ENCODE measurements at regions not wholly inside any gene's neighbourhood (a gene's known extent, or its start where the extent isn't known, plus 50 kb on each side); places are given as distances from the start of the nearest gene placed in this dataset.
"Not testable (repeated sequence)": the region's sequence is repeated elsewhere in the genome, so short reads cannot be mapped to it uniquely, and the experiment has no call there.

- DNase-seq (ENCODE audit: low read depth), result no peak
These were observed 102.3 kb upstream of the TRPC7 start for GRCh38 chr5:136467632-136468031.

GRCh38 chr5:136466041-136466415 lies 100.7 kb upstream of the TRPC7 start:
- DNase-seq (ENCODE audit: low read depth), result no peak

- DNase-seq (ENCODE audit: low read depth), result no peak
These were observed 93.1 kb upstream of the TRPC7 start for GRCh38 chr5:136458481-136458880.

GRCh38 chr5:136457390-136458013 lies 92.2 kb upstream of the TRPC7 start:
- DNase-seq (ENCODE audit: low read depth), result no peak

GRCh38 chr5:136455409-136455808 lies 90.1 kb upstream of the TRPC7 start:
- DNase-seq (ENCODE audit: low read depth), result no peak

GRCh38 chr5:136453986-136454758 lies 88.8 kb upstream of the TRPC7 start:
- DNase-seq (ENCODE audit: low read depth), result no peak

GRCh38 chr5:136453199-136453598 lies 87.9 kb upstream of the TRPC7 start:
- no peak for DNase-seq (ENCODE audit: low read depth)

- not testable (repeated sequence) for DNase-seq (ENCODE audit: low read depth)
These were observed 82.2 kb upstream of the TRPC7 start for GRCh38 chr5:136447576-136447975.

- no peak for DNase-seq (ENCODE audit: low read depth)
These were observed 81.2 kb upstream of the TRPC7 start for GRCh38 chr5:136446565-136446964.

GRCh38 chr5:136444099-136444498 lies 78.8 kb upstream of the TRPC7 start:
- not testable (repeated sequence) for DNase-seq (ENCODE audit: low read depth)

GRCh38 chr5:136439367-136439766 lies 74.0 kb upstream of the TRPC7 start:
- DNase-seq (ENCODE audit: low read depth), result no peak

GRCh38 chr5:136435946-136436543 lies 70.7 kb upstream of the TRPC7 start:
- DNase-seq (ENCODE audit: low read depth), result no peak

GRCh38 chr5:136434795-136435194 lies 69.5 kb upstream of the TRPC7 start:
- DNase-seq (ENCODE audit: low read depth), result no peak

GRCh38 chr5:136432705-136433104 lies 67.4 kb upstream of the TRPC7 start:
- DNase-seq (ENCODE audit: low read depth), result no peak

GRCh38 chr5:136430081-136430480 lies 64.7 kb upstream of the TRPC7 start:
- DNase-seq (ENCODE audit: low read depth), result no peak

- DNase-seq (ENCODE audit: low read depth), result no peak
These were observed 62.1 kb upstream of the TRPC7 start for GRCh38 chr5:136427426-136427825.

GRCh38 chr5:136425921-136426320 lies 60.6 kb upstream of the TRPC7 start:
- no peak for DNase-seq (ENCODE audit: low read depth)

GRCh38 chr5:136424835-136425584 lies 59.7 kb upstream of the TRPC7 start:
- DNase-seq (ENCODE audit: low read depth), result peak; percentile 2

- DNase-seq (ENCODE audit: low read depth), result no peak
These were observed 58.7 kb upstream of the TRPC7 start for GRCh38 chr5:136423944-136424606.

GRCh38 chr5:136420168-136420898 lies 55.0 kb upstream of the TRPC7 start:
- no peak for DNase-seq (ENCODE audit: low read depth)

- DNase-seq (ENCODE audit: low read depth), result no peak
These were observed 53.0 kb upstream of the TRPC7 start for GRCh38 chr5:136418301-136418700.

Measured in stimulated activated CD8-positive, alpha-beta memory T cell treated with anti-CD3 and anti-CD28 coated beads, Interleukin-15, amount 100 ng/mL, for 1 hour (primary cell).